IMR-90 (cell line): ENCODE measurements at regions not wholly inside any gene's neighbourhood (a gene's known extent, or its start where the extent isn't known, plus 50 kb on each side); places are given as distances from the start of the nearest gene placed in this dataset.

Experiments
- CEBPB ChIP-seq: IDR thresholded peaks from 2 replicates; pipeline ENCODE4 v1.6.1; 2012; ENCODE audit warnings: low read depth, low read length, improper control_type of control experiment
- CHD1 ChIP-seq: IDR thresholded peaks from 2 replicates; pipeline ENCODE4 v1.6.1; 2012; ENCODE audit warnings: low read depth, low read length, improper control_type of control experiment
- CTCF ChIP-seq: conservative IDR thresholded peaks from 2 replicates; pipeline ENCODE4 v1.5.1; 2012; ENCODE audit warnings: mild to moderate bottlenecking, low read depth, low read length, improper control_type of control experiment
- MAFK ChIP-seq: IDR thresholded peaks from 2 replicates; pipeline ENCODE4 v1.6.1; 2012; ENCODE audit warnings: low read depth, low read length, improper control_type of control experiment
- NFE2L2 ChIP-seq: fragments of 150-350 bp; IDR thresholded peaks from 2 replicates; pipeline ENCODE4 v1.6.1; 2016; ENCODE audit warnings: low read depth, mild to moderate bottlenecking, low read length
- POLR2A ChIP-seq: IDR thresholded peaks from 2 replicates; pipeline ENCODE4 v1.6.1; 2012; ENCODE audit warnings: mild to moderate bottlenecking, low read depth, low read length
- RAD21 ChIP-seq: IDR thresholded peaks from 2 replicates; pipeline ENCODE4 v1.6.1; 2012; ENCODE audit warnings: low read length, improper control_type of control experiment
- RCOR1 ChIP-seq: IDR thresholded peaks from 2 replicates; pipeline ENCODE4 v1.6.1; 2012; ENCODE audit warnings: mild to moderate bottlenecking, low read length, improper control_type of control experiment; ENCODE audit not compliant: insufficient replicate concordance

- TF ChIP-seq RAD21: no peak
- TF ChIP-seq CHD1: no peak
- TF ChIP-seq RCOR1: no peak
- no peak for TF ChIP-seq CTCF
- TF ChIP-seq POLR2A: no peak
- TF ChIP-seq CEBPB: no peak
- TF ChIP-seq MAFK: no peak
- no peak for TF ChIP-seq NFE2L2
Observed at GRCh38 chr2:42978887-42979415, 186.6 kb upstream of the HAAO start.
